Upper lobe of left lung (tissue), 6 donors: ENCODE measurements at regions not wholly inside any gene's neighbourhood (a gene's known extent, or its start where the extent isn't known, plus 50 kb on each side); places are given as distances from the start of the nearest gene placed in this dataset.

Experiments used
- ATAC-seq, 2 donors: fragments of 200-7000 bp; cut with Tn5 transposase; one replicate each; pipeline ENCODE4 v1.9.1; 2022; ENCODE audit warnings: mild to moderate bottlenecking in 2 of 2, moderate library complexity in 2 of 2; ENCODE audit not compliant: low FRiP score in 2 of 2
- DNase-seq, 2 donors: peaks; one replicate each; pipeline ENCODE4 v3.0.0-alpha.2; 2019 to 2020
- H3K27ac ChIP-seq, 4 donors: fragments of 200-600 bp; sonication (generic); one replicate each; pipeline ENCODE4 v1.5.1; 2016 to 2019
- H3K27me3 ChIP-seq, 4 donors: fragments of 200-600 bp; sonication (generic); one replicate each; pipeline ENCODE4 v1.5.1; 2017 to 2019
- H3K36me3 ChIP-seq, 4 donors: fragments of 200-600 bp; sonication (generic); one replicate each; pipeline ENCODE4 v1.5.1; 2016 to 2019
- H3K4me1 ChIP-seq, 4 donors: fragments of 200-600 bp; sonication (generic); one replicate each; pipeline ENCODE4 v1.5.1; 2018 to 2019
- H3K4me3 ChIP-seq, 4 donors: fragments of 200-600 bp; sonication (generic); one replicate each; pipeline ENCODE4 v1.5.1; 2017 to 2019; ENCODE audit warnings: mild to moderate bottlenecking in 2 of 4, moderate library complexity in 1 of 4
- H3K9me3 ChIP-seq, 4 donors: fragments of 200-600 bp; sonication (generic); one replicate each; pipeline ENCODE4 v1.5.1; 2018 to 2019
- EP300 ChIP-seq, 4 donors: sonication (generic); formaldehyde crosslinking; IDR thresholded peaks; one replicate each; pipeline ENCODE4 v1.5.1; 2017; ENCODE audit warnings: antibody characterized with exemption in 4 of 4, control low read depth in 2 of 4
- POLR2A ChIP-seq, 4 donors: fragments of 450-650 bp; IDR thresholded peaks; one replicate each; pipeline ENCODE4 v1.5.1; 2016 to 2017; ENCODE audit warnings: antibody characterized with exemption in 4 of 4, mild to moderate bottlenecking in 2 of 4
- POLR2AphosphoS5 ChIP-seq, 2 donors: sonication (generic); formaldehyde crosslinking; IDR thresholded peaks; one replicate each; pipeline ENCODE4 v1.5.1; 2017; ENCODE audit warnings: antibody characterized with exemption in 2 of 2
- WGBS, 2 donors: methylation state at CpG; one replicate each; pipeline ENCODE4 v1.1.5; 2017 to 2018; 5-methylcytosine and 5-hydroxymethylcytosine counted together
- TF ChIP-seq, protein P1 (sequence below), 6 experiments: fragments of 450-650 bp in 4 of 6; fragments of 200-600 bp in 2 of 6; sonication (generic) in 2 of 6; IDR thresholded peaks; one replicate each; pipeline ENCODE4 v1.5.1; 2016 to 2019; ENCODE audit warnings: antibody characterized with exemption in 6 of 6
- donor health status: DM: no; HTN: no; CAD: no; lungs with moderate emphysema.
- donor health status: DM: no; HTN: yes; CAD: no; lungs with severe emphysema.

GRCh38 chrY:19220784-19221183 lies 447.2 kb upstream of the HSFY2 start:
- DNase-seq (no peak), ATAC-seq (no peak)
- Histone ChIP-seq H3K36me3 (no peaks in the 10 kb centered on the region), H3K27ac (no peak overlapping the region), H3K9me3 (no peaks in the 10 kb centered on the region), H3K4me1 (no peaks in the 10 kb centered on the region), H3K4me3 (no peak overlapping the region), H3K27me3 (no peaks in the 10 kb centered on the region)
- WGBS, 2 donors = 70% methylated on average over 1 of the region's 1 CpG; no CpG with 5 or more reads in 1 of the 2 donors
- TF ChIP-seq POLR2AphosphoS5 (IDR thresholded peaks at IDR 0.05) = no peak
- TF ChIP-seq, protein P1, sequence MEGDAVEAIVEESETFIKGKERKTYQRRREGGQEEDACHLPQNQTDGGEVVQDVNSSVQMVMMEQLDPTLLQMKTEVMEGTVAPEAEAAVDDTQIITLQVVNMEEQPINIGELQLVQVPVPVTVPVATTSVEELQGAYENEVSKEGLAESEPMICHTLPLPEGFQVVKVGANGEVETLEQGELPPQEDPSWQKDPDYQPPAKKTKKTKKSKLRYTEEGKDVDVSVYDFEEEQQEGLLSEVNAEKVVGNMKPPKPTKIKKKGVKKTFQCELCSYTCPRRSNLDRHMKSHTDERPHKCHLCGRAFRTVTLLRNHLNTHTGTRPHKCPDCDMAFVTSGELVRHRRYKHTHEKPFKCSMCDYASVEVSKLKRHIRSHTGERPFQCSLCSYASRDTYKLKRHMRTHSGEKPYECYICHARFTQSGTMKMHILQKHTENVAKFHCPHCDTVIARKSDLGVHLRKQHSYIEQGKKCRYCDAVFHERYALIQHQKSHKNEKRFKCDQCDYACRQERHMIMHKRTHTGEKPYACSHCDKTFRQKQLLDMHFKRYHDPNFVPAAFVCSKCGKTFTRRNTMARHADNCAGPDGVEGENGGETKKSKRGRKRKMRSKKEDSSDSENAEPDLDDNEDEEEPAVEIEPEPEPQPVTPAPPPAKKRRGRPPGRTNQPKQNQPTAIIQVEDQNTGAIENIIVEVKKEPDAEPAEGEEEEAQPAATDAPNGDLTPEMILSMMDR (IDR thresholded peaks at IDR 0.05) = no peak
- TF ChIP-seq EP300 (IDR thresholded peaks at IDR 0.05) = no peak
- TF ChIP-seq POLR2A (IDR thresholded peaks at IDR 0.05) = no peak

DNA sequence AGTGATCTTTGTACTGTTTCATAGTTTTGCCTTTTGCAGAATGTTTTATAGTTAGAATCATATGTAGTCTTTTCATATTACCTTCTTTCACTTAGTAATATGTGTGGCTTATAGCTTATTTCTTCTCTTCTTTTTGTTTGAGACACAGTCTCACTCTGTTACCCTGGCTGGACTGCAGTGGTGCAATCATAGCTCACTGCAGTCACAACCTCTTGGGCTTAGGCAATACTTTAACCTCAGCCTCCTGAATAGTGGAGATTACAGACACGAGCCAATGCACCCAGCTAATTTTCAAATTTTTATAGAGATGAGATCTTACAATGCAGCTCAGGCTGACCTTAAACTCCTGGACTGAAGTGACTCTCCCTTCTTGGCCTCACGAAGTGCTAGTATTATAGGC lies 435.4 kb upstream of the HSFY2 start:
- Histone ChIP-seq H3K27ac (no peak overlapping the region), H3K4me3 (no peak overlapping the region), H3K9me3 (no peaks in the 10 kb centered on the region), H3K36me3 (no peaks in the 10 kb centered on the region), H3K27me3 (no peaks in the 10 kb centered on the region), H3K4me1 (no peaks in the 10 kb centered on the region)
- TF ChIP-seq, protein P1 (IDR thresholded peaks at IDR 0.05) = no peak
- no peak for TF ChIP-seq EP300 (IDR thresholded peaks at IDR 0.05)
- no peak for TF ChIP-seq POLR2A (IDR thresholded peaks at IDR 0.05)
- no peak for TF ChIP-seq POLR2AphosphoS5 (IDR thresholded peaks at IDR 0.05)
- DNase-seq = no peak
- 46% methylated on average over 2 of the region's 2 CpGs; no CpG with 5 or more reads in 1 of the 2 donors for WGBS, 2 donors
- ATAC-seq = no peak

GRCh38 chrY:19207048-19207447 lies 433.5 kb upstream of the HSFY2 start:
- TF ChIP-seq, protein P1 (IDR thresholded peaks at IDR 0.05) = no peak
- TF ChIP-seq POLR2A (IDR thresholded peaks at IDR 0.05) (no peak), POLR2AphosphoS5 (IDR thresholded peaks at IDR 0.05) (no peak), EP300 (IDR thresholded peaks at IDR 0.05) (no peak)
- no peaks in the 10 kb centered on the region for H3K36me3 ChIP-seq
- H3K27ac ChIP-seq = no peak overlapping the region

GRCh38 chrY:19180824-19181223 lies 407.3 kb upstream of the HSFY2 start:
- no peak overlapping the region for H3K4me3 ChIP-seq
- TF ChIP-seq POLR2A (IDR thresholded peaks at IDR 0.05) (no peak), POLR2AphosphoS5 (IDR thresholded peaks at IDR 0.05) (no peak), EP300 (IDR thresholded peaks at IDR 0.05) (no peak)
- TF ChIP-seq, protein P1 (IDR thresholded peaks at IDR 0.05) = no peak
- 88% methylated on average over 3 of the region's 3 CpGs; no CpG with 5 or more reads in 1 of the 2 donors for WGBS, 2 donors
- H3K4me1 ChIP-seq = no peaks in the 10 kb centered on the region
- ATAC-seq (no peak), DNase-seq (no peak)
- no peaks in the 10 kb centered on the region for H3K27me3 ChIP-seq
- no peaks in the 10 kb centered on the region for H3K9me3 ChIP-seq
- no peak overlapping the region for H3K27ac ChIP-seq
- H3K36me3 ChIP-seq = no peaks in the 10 kb centered on the region

More at GRCh38 chrY:19207048-19207447, 433.5 kb upstream of the HSFY2 start:
- ATAC-seq = no peak
- Histone ChIP-seq H3K27me3 (no peaks in the 10 kb centered on the region), H3K9me3 (no peaks in the 10 kb centered on the region), H3K4me1 (no peaks in the 10 kb centered on the region), H3K4me3 (no peak overlapping the region)
- WGBS, 2 donors = 90% methylated on average over 1 of the region's 1 CpG; no CpG with 5 or more reads in 1 of the 2 donors
- no peak for DNase-seq

DNA sequence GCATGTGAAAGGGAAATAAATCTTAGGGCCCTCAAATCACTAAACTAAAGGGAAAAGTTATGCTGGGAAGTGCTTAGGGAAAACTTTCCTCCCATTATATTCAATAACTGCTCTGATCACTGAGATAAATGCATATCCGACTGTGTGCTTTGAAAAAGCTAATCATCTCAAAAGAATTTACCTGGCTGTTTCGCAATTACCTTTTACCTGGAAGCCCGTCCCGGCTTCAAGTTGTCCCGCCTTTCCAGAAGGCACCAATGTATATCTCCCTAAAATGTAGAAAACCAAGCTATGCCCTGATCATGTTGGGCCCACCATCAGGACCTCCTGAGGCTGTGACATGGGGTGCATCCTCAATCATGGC lies 394.6 kb upstream of the HSFY2 start:
- no peak for ATAC-seq
- Histone ChIP-seq H3K4me3 (no peak overlapping the region), H3K9me3 (no peaks in the 10 kb centered on the region), H3K27ac (no peak overlapping the region), H3K27me3 (no peaks in the 10 kb centered on the region), H3K36me3 (no peaks in the 10 kb centered on the region), H3K4me1 (no peaks in the 10 kb centered on the region)
- TF ChIP-seq, protein P1 (IDR thresholded peaks at IDR 0.05) = no peak
- TF ChIP-seq POLR2AphosphoS5 (IDR thresholded peaks at IDR 0.05) (no peak), POLR2A (IDR thresholded peaks at IDR 0.05) (no peak)
- no peak for DNase-seq
- WGBS, 2 donors = 74% methylated on average over 4 of the region's 5 CpGs; no CpG with 5 or more reads in 1 of the 2 donors
